ENCODE measurements at regions not wholly inside any gene's neighbourhood (a gene's known extent, or its start where the extent isn't known, plus 50 kb on each side); places are given as distances from the start of the nearest gene placed in this dataset.

DNA sequence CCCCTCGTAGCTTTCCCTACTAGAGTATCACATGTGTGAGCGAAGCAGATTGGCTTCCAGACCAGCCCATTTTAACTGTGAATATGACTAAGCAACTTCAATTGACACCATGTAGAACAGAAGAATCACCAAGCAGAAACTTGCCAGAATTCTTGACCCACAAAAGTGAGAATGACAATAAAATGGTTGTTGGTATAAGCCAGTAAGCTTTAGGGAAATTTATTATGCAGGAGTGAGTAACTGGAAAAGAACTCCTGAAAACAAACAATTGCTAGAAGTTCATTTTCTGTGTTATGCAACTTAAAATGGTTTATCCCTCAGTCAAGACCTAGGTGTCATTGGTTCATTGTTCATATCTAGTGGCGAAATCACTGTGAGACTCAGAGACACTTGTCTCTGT, 303.1 kb downstream of the DMRT2 start:
- TF ChIP-seq POLR2A (IDR thresholded peaks at IDR 0.05) = no peak
- no peak for TF ChIP-seq POLR2AphosphoS5 (IDR thresholded peaks at IDR 0.05)
- TF ChIP-seq, protein P1, sequence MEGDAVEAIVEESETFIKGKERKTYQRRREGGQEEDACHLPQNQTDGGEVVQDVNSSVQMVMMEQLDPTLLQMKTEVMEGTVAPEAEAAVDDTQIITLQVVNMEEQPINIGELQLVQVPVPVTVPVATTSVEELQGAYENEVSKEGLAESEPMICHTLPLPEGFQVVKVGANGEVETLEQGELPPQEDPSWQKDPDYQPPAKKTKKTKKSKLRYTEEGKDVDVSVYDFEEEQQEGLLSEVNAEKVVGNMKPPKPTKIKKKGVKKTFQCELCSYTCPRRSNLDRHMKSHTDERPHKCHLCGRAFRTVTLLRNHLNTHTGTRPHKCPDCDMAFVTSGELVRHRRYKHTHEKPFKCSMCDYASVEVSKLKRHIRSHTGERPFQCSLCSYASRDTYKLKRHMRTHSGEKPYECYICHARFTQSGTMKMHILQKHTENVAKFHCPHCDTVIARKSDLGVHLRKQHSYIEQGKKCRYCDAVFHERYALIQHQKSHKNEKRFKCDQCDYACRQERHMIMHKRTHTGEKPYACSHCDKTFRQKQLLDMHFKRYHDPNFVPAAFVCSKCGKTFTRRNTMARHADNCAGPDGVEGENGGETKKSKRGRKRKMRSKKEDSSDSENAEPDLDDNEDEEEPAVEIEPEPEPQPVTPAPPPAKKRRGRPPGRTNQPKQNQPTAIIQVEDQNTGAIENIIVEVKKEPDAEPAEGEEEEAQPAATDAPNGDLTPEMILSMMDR (IDR thresholded peaks at IDR 0.05) = no peak

Measured in stomach (tissue), 4 donors.